Psoas muscle (tissue), 7 donors: ENCODE measurements at regions not wholly inside any gene's neighbourhood (a gene's known extent, or its start where the extent isn't known, plus 50 kb on each side); places are given as distances from the start of the nearest gene placed in this dataset.

Experiments
- ATAC-seq, 4 donors: fragments of 200-7000 bp; cut with Tn5 transposase; one replicate each; pipeline ENCODE4 v1.9.1; 2020; ENCODE audit warnings: moderate library complexity in 3 of 4, mild to moderate bottlenecking in 2 of 4
- DNase-seq, 2 donors: peaks; one replicate each; pipeline ENCODE4 v3.0.0-alpha.2; 2020
- H3K27ac ChIP-seq: fragments of 200-600 bp; one replicate; pipeline ENCODE4 v1.8.0; 2022
- H3K27me3 ChIP-seq, 3 donors: fragments of 200-600 bp in 1 of 3; one replicate each; pipeline versions ENCODE4 v1.6.1 to v1.8.0; 2013 to 2022; ENCODE audit warnings: low read length in 2 of 3, mild to moderate bottlenecking in 2 of 3, moderate library complexity in 1 of 3; ENCODE audit not compliant: insufficient read depth in 3 of 3
- H3K36me3 ChIP-seq, 2 donors: fragments of 200-600 bp in 1 of 2; one replicate each; pipeline versions ENCODE4 v1.6.1 to v1.8.0; 2013 to 2022; ENCODE audit warnings: low read depth in 1 of 2, mild to moderate bottlenecking in 1 of 2, moderate library complexity in 1 of 2; ENCODE audit not compliant: insufficient read depth in 1 of 2
- H3K4me1 ChIP-seq: fragments of 200-600 bp; one replicate; pipeline ENCODE4 v1.8.0; 2022
- H3K4me3 ChIP-seq: fragments of 200-600 bp; one replicate; pipeline ENCODE4 v1.8.0; 2022; ENCODE audit warnings: mild to moderate bottlenecking
- H3K9me3 ChIP-seq: fragments of 200-600 bp; one replicate; pipeline ENCODE4 v1.8.0; 2022
- WGBS, 3 donors: extraction: QIAGEN DNeasy Blood & Tissue Kit; methylation state at CpG; one replicate each; pipeline versions ENCODE4 v1.1.6 to v1.1.7; 2013; 5-methylcytosine and 5-hydroxymethylcytosine counted together
- intact Hi-C, 2 donors: fragments of 100-400 bp; cut with DNase I; formaldehyde crosslinking; loops; one replicate each; pipeline versions ENCODE4 v1.11.0 to v1.14.2; 2022
- TF ChIP-seq, protein P1 (sequence below): fragments of 200-600 bp; IDR thresholded peaks from one replicate; pipeline ENCODE4 v1.8.0; 2022; ENCODE audit warnings: antibody characterized with exemption
- donor health status: healthy with polysubstance abuse.
- donor health status: DM: no; HTN: no; CAD: no; lungs with moderate emphysema.
- donor health status: Bipolar disorder and iron deficiency.
- donor health status: healthy.
- donor health status: DM: yes; HTN: yes; CAD: no.
- donor health status: DM: no; HTN: no; CAD: no.
- donor health status: DM: yes; HTN: yes; CAD: no.

DNA sequence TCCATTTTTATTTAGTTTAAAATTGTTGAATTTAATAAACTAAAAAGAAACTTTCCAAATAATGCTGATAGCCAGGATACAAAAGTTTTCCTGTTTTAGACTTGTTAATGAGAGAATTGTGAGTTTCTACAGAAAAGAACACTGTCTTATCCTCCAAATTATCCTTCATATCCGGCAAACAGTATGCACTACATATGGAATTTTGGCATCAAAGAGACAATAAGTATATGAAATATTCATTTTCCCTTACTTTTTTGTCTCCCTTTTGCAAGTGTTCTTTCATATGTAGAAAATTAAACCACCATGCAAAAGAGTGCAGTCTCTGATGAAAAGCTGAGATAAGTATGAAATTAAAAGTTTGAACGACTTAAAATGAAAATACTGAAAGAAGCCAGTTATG, 159.4 kb downstream of the UBE2E3 start:
- WGBS, 3 donors, result 37 to 50% (median 44%) methylated on average over 2 of the region's 2 CpGs
- Histone ChIP-seq H3K4me1 (no peaks in the 10 kb centered on the region), H3K9me3 (no peaks in the 10 kb centered on the region), H3K4me3 (no peak overlapping the region), H3K36me3 (no peaks in the 10 kb centered on the region), H3K27ac (no peak overlapping the region), H3K27me3 (no peaks in the 10 kb centered on the region)
- DNase-seq (no peak), ATAC-seq (no peak)
- intact Hi-C loops, result no loop called here
- TF ChIP-seq, protein P1, sequence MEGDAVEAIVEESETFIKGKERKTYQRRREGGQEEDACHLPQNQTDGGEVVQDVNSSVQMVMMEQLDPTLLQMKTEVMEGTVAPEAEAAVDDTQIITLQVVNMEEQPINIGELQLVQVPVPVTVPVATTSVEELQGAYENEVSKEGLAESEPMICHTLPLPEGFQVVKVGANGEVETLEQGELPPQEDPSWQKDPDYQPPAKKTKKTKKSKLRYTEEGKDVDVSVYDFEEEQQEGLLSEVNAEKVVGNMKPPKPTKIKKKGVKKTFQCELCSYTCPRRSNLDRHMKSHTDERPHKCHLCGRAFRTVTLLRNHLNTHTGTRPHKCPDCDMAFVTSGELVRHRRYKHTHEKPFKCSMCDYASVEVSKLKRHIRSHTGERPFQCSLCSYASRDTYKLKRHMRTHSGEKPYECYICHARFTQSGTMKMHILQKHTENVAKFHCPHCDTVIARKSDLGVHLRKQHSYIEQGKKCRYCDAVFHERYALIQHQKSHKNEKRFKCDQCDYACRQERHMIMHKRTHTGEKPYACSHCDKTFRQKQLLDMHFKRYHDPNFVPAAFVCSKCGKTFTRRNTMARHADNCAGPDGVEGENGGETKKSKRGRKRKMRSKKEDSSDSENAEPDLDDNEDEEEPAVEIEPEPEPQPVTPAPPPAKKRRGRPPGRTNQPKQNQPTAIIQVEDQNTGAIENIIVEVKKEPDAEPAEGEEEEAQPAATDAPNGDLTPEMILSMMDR, result no peak

- Histone ChIP-seq H3K4me1 (no peaks in the 10 kb centered on the region), H3K27me3 (no peaks in the 10 kb centered on the region), H3K9me3 (no peaks in the 10 kb centered on the region), H3K36me3 (no peaks in the 10 kb centered on the region), H3K27ac (no peak overlapping the region), H3K4me3 (no peak overlapping the region)
- TF ChIP-seq, protein P1, result no peak
- peak in 1 of 2 donors; percentile 53 for DNase-seq
- intact Hi-C loops, result no loop called here
- ATAC-seq, result no peak
- 12 to 43% (median 26%) methylated on average over 1 of the region's 1 CpG for WGBS, 3 donors
Measured at GRCh38 chr2:181140414-181140813, 160.0 kb downstream of the UBE2E3 start.

- WGBS, 3 donors, result 43 to 61% (median 51%) methylated on average over 1 of the region's 1 CpG
- H3K4me1 ChIP-seq, result no peaks in the 10 kb centered on the region
- DNase-seq, result no peak
- no peaks in the 10 kb centered on the region for H3K27me3 ChIP-seq
- H3K27ac ChIP-seq, result no peak overlapping the region
- ATAC-seq, result no peak
- H3K4me3 ChIP-seq, result no peak overlapping the region
- no peaks in the 10 kb centered on the region for H3K36me3 ChIP-seq
- intact Hi-C loops, result no loop called here
- H3K9me3 ChIP-seq, result no peaks in the 10 kb centered on the region
- TF ChIP-seq, protein P1, result no peak
Measured at GRCh38 chr2:181140928-181141327, 160.5 kb downstream of the UBE2E3 start.

GRCh38 chr2:181141676-181142075, 161.3 kb downstream of the UBE2E3 start:
- DNase-seq (no peak), ATAC-seq (no peak)
- TF ChIP-seq, protein P1, result no peak
- 79 to 88% (median 83%) methylated on average over 2 of the region's 2 CpGs for WGBS, 3 donors
- Histone ChIP-seq H3K9me3 (no peaks in the 10 kb centered on the region), H3K36me3 (no peaks in the 10 kb centered on the region), H3K27ac (no peak overlapping the region), H3K4me3 (no peak overlapping the region), H3K4me1 (no peaks in the 10 kb centered on the region), H3K27me3 (no peaks in the 10 kb centered on the region)
- intact Hi-C loops, result no loop called here

- Histone ChIP-seq H3K4me1 (no peaks in the 10 kb centered on the region), H3K27ac (no peak overlapping the region), H3K36me3 (no peaks in the 10 kb centered on the region), H3K4me3 (no peak overlapping the region), H3K9me3 (no peaks in the 10 kb centered on the region), H3K27me3 (no peaks in the 10 kb centered on the region)
- 72 to 83% (median 79%) methylated on average over 4 of the region's 4 CpGs for WGBS, 3 donors
- ATAC-seq (no peak), DNase-seq (no peak)
- TF ChIP-seq, protein P1, result no peak
- intact Hi-C loops, result no loop called here
Measured at GRCh38 chr2:181142514-181142913, 162.1 kb downstream of the UBE2E3 start.
